GM21786 (cell line): ENCODE measurements at regions not wholly inside any gene's neighbourhood (a gene's known extent, or its start where the extent isn't known, plus 50 kb on each side); places are given as distances from the start of the nearest gene placed in this dataset.

Experiments
- ATAC-seq: cut with Tn5 transposase; IDR thresholded peaks from one replicate; pipeline ENCODE4 v1.9.1; 2021; ENCODE audit not compliant: unreplicated experiment

DNA sequence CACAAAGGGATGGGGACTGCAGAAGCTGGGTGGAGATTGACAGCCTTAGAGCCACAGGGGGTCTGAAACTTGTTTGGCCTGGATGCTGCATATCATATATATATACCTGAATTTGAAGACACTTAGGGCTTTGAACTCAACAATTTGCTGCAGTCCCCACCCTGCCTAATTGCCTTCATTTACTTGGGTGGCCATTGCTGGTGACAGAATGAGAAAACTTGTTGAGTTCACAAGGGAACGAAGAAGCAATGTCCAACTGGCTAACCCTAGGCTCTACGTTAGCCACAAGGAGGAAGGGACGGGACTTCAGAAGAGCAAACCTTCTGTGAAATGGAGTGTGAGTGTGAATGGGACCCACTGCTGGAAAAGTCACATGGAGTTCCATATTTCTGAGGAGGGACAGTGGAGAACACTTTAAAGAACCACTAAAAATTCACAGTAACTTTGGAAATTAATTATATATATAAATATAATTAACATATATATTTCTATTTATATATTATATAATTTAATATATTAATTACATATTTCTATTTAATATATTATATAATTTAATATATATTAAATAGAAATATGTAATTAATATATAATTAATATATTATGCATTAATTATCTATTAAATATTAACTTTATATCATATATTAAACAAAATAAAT, 215.3 kb upstream of the SOX9 start:
- no peak for ATAC-seq

DNA sequence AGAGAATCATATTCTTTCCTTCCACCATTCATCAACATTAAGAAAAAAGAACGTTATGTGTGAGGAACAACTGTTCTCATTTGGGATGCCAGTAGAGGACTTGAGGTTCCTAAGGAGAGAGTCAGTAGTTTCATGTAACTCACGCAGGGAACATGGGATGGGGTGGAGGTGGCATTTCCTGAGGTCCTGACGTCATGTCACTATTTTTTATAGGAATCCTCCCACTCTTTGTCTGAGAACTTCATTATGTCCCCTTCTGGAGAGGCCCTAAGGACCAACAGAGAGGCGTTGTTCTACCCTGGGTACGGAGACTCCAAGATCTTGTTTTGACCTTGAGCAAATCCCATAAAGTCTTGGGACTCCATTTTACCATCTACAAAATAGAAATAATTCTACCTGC, 211.7 kb upstream of the SOX9 start:
- no peak for ATAC-seq

- ATAC-seq = no peak
These were observed 210.8 kb upstream of the SOX9 start for GRCh38 chr17:71910002-71910401.

GRCh38 chr17:71914042-71914441, 206.8 kb upstream of the SOX9 start:
- no peak for ATAC-seq

- no peak for ATAC-seq
These were observed 206.0 kb upstream of the SOX9 start for GRCh38 chr17:71914812-71915211.

GRCh38 chr17:71917715-71918114, 203.1 kb upstream of the SOX9 start:
- ATAC-seq = no peak

GRCh38 chr17:71919186-71919585, 201.6 kb upstream of the SOX9 start:
- no peak for ATAC-seq

DNA sequence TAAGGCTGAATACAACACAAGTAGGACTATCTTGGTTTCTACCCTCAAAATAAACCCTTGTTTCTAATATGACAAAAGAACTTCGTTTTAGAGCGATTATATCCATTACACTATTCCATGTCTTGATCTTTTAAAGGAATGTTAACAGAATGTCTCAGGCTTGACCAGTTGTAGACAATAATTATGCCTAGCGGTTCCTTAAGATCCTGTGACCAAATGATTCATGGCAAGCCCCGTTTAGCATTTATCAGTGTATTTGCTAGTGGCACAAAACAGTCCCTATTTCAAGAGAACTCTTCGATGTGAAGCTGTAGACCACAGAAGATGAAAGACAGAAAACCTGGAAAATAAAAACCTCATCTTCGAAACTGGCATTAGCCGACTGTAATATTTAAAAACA, 200.9 kb upstream of the SOX9 start:
- ATAC-seq = no peak

DNA sequence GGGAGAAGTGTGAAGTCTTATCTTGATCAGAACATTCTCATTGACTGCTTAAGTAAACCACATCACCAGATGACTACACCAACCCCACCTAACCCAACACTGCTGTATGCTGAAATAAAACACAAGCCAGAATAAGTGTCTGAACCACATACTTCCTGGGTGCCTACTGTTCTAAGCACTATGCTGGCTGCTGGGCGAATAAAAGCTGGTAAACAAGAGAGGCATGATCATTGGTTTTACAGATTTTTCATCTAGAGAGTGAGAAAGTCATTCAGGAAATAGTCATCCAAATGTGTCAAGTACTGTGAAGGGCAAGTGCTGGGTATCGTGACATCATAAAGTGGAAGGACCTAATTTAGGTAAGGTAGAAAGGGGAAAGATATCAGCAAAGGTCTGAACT, 199.0 kb upstream of the SOX9 start:
- no peak for ATAC-seq

GRCh38 chr17:71922439-71922838, 198.4 kb upstream of the SOX9 start:
- ATAC-seq = no peak

- no peak for ATAC-seq
These were observed 193.9 kb upstream of the SOX9 start for GRCh38 chr17:71926746-71927398.

DNA sequence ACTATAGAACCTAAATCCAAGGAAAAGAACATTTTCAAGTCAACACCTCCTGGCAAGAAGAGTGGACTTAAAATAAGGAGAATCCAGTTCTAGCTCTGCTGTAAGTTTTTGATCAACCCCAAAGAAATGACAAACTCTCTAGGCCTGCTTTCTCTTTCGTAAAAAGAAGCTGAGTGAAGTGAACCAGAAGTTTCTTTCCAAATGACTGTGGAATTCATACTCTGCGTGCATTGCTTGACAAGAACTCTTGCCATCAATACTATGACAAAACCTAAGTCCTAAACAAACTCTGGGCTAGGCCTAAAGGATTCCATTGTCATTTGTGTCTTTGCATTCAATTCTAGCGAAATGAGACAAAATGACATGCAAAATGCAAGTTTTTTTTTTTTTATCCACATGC, 187.5 kb upstream of the SOX9 start:
- ATAC-seq = no peak

GRCh38 chr17:71934520-71934919, 186.3 kb upstream of the SOX9 start:
- ATAC-seq = no peak

DNA sequence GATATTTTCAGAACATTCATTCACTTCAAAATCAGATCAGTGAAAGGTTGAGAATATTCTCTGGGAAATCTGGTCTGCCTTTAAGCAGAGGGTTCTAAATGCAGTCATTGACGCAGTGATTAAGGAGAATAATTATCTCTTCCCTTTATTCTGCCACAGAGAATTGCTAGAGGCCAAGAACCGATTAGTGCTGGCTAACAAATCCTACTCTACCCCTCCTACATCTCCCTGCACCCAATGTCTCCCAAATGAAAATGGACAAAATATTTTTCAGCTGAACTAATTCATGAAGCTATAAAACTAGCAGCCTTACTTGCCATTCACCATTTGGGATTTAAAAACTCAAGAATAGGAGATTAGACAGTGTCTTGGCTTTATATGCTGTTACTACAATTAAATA, 185.5 kb upstream of the SOX9 start:
- no peak for ATAC-seq

DNA sequence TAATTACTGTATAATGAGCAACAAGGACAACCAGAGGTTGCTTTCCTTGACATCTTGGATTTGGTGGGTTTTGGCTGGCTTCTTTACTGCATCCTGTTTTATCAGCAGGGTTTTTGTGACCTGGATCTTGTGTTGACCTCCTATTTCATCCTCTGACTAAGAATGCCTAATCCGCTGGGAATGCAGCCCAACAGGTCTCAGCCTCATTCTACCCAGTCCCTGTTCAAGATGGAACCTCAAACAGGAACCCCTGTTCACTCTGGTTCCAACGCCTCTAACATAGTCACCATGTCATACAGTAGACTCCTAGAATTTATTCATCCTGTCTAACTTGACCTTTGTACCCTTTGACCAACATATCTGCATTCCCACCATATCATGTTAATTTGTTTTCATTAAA, 183.8 kb upstream of the SOX9 start:
- ATAC-seq = no peak

GRCh38 chr17:71937914-71938313, 182.9 kb upstream of the SOX9 start:
- ATAC-seq = no peak

DNA sequence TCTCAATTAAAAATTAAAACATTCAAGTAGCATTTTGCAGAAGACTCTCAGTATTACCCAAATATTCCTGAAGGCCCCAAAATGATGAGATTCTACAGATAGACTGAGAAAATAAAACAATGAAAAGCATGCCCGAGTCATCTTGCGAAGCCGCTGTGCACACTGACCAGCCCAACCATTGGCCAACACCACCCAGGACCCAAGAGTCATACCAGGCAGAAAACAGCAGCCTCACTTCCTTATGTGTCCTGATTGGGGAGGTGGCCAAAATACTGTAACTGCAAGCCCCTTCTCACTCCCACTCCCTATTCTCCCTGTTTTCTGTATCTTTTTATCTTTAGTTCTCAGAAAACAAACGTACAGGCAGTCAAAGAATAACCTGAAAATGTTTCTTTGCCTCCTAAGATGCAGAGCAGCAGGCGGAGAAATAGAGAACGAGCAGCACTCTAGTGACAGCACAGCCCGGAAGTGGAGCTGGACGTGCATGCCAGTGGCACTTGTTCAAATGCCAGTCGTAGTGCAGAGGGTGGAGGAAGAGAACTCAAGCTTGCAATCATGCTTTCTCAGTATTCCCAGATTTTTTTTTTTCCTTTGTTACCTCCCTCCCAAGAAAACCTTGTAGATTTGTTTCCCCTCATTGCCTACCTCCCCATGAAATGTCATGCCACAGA, 182.3 kb upstream of the SOX9 start:
- no peak for ATAC-seq

DNA sequence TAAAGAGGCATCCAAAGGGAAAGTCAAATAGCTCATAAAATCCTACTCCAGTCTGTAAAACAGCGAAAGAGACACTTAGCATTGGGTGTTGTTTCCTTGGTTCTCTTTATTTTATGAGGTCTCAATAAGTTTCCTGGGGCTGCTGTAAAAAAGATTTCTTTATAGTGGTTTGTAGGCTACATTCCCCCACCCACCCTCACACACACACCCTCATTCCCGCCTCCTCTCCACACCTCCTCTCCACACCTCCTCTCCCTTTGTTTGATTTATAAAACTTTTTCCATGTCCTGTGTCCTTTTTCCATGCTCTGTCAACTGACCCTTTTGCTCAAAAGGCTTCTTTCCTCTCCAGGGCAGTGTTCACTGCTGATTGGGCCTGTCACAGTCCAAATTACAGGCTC, 178.9 kb upstream of the SOX9 start:
- ATAC-seq = no peak

DNA sequence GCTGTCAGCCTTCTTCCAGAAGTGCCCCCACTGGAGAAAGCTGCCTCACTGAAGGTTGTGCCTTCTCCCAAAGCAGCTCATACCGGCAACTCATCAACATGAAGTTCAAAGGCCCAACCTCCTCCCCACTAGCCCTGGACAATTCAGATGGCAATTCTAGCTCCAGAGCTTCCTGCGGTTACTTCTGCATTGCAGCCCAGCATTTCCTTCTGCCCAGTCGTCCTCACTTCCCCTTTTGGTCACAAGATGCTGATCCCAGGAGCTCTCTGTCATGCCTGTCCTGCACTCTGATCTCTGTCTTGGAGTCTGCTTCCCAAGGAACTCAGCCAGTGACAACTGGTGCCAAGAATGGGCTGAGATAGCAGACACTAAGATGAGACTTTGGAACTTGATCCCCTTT, 178.2 kb upstream of the SOX9 start:
- ATAC-seq = no peak

DNA sequence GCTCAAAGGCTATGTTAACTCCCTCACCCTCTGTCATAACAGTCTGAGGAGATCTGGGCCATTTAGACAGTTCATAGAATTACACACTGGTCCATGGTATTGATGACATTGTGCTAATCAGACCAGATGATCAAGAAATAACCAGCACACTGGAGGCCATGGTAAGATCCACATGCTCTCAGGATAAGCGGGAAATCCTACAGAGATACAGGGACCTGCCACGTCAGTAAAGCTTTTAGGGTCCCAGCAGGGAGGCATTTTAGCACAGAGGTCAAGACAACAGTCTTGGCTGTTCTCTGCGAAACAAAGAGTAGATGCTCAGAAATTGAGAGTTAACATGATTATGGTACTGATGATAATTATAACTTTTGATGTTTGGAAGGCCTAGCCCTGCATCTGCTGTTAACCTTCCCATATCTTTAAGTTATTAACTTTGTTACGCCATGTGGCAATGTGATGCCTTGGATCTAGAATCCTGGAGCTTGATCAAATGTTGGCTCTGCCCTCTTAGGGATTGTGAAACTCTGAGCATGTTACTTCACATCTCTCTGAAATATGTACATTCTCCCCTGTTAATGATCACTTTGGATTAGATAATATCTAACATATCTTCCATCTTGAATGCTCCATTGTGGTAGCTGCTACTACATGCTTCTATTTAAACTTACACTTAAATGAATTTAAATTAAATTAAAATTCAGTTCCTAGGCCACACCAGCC, 172.0 kb upstream of the SOX9 start:
- no peak for ATAC-seq

DNA sequence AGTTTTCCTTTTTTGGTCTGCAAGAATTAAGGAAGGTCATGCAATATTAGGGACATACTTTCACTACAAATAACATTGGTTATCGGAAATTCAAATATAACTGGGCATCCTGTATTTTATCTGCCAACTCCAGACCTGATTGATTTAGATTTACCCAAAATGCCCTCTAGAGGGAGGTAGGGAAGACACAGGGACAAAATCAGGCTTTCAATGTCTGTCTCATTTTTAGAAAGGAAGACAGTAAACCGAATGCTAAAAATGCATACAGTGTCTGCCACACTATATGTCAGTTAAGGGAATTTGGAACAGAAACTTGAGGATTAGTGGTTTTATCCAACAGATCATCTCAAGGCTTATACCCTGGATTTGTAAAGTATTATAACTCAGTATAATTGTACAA, 161.7 kb upstream of the SOX9 start:
- no peak for ATAC-seq

DNA sequence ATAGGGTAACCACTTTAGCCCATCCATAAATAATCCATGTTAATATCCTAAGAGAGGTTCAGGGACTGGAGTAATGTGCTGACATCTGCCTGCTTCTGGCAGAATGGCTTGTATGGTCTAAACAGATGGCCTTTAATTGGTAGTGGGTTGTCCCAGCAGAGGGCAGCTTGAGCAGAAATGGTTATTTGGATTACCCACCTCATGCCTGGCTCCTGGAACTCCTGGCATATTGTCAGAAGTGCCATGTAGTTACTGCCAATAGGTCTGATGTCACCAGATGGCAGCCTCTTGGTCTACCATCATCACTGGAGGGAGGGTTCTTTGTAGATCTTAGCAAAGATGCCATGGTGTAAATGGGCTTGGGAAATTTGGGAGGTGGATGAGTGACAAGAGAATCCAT, 157.5 kb upstream of the SOX9 start:
- ATAC-seq = no peak
